Activated CD4-positive, alpha-beta T cell treated with anti-CD3 and anti-CD28 coated beads, Interleukin-2, amount 10 ng/mL, durations not matched to agents 24 days and 14 days (primary cell): ENCODE measurements at regions not wholly inside any gene's neighbourhood (a gene's known extent, or its start where the extent isn't known, plus 50 kb on each side); places are given as distances from the start of the nearest gene placed in this dataset.

Experiments
- DNase-seq: peaks from one replicate; pipeline ENCODE4 v3.0.0; 2022
- H3K27ac Mint-ChIP-seq: one replicate; pipeline ENCODE4 v1.8.0; 2022; ENCODE audit warnings: mild to moderate bottlenecking, mixed read lengths
- H3K27me3 Mint-ChIP-seq: one replicate; pipeline ENCODE4 v1.8.0; 2022; ENCODE audit warnings: mixed read lengths
- H3K36me3 Mint-ChIP-seq: one replicate; pipeline ENCODE4 v1.8.0; 2022; ENCODE audit warnings: low read depth, mild to moderate bottlenecking, mixed read lengths
- H3K4me1 Mint-ChIP-seq: one replicate; pipeline ENCODE4 v1.8.0; 2021; ENCODE audit warnings: mixed read lengths
- H3K4me3 Mint-ChIP-seq: one replicate; pipeline ENCODE4 v1.8.0; 2022; ENCODE audit warnings: mild to moderate bottlenecking, moderate library complexity, mixed read lengths
- H3K9me3 Mint-ChIP-seq: one replicate; pipeline ENCODE4 v1.8.0; 2021; ENCODE audit warnings: mixed read lengths
- intact Hi-C: fragments of 100-400 bp; cut with micrococcal nuclease; formaldehyde crosslinking; loops from one replicate; pipeline ENCODE4 v1.15.1; 2023

GRCh38 chr3:56921573-56922453 is 120.1 kb upstream of the ARHGEF3 start:
- no peaks in the 10 kb centered on the region for H3K9me3 Mint-ChIP-seq
- H3K27me3 Mint-ChIP-seq = no peaks in the 10 kb centered on the region
- H3K4me1 Mint-ChIP-seq = peaks cover 72% of the 10 kb centered on the region
- H3K36me3 Mint-ChIP-seq = no peaks in the 10 kb centered on the region
- DNase-seq = peak; percentile 82
- H3K27ac Mint-ChIP-seq = peak overlapping the region; percentile 92
- intact Hi-C loops = loop anchor here (2.0 kb wide), 1 partner anchor 21 kb away; no protein-coding TSS in a partner anchor
- peak overlapping the region; percentile 81 for H3K4me3 Mint-ChIP-seq

GRCh38 chr3:56919797-56920195 is 118.0 kb upstream of the ARHGEF3 start:
- Mint-ChIP-seq H3K27ac (no peak overlapping the region), H3K4me3 (no peak overlapping the region), H3K9me3 (no peaks in the 10 kb centered on the region), H3K27me3 (no peaks in the 10 kb centered on the region), H3K4me1 (peaks cover 81% of the 10 kb centered on the region), H3K36me3 (no peaks in the 10 kb centered on the region)
- no peak for DNase-seq
- intact Hi-C loops = no loop called here

GRCh38 chr3:56919137-56919796 is 117.5 kb upstream of the ARHGEF3 start:
- no peaks in the 10 kb centered on the region for H3K9me3 Mint-ChIP-seq
- intact Hi-C loops = no loop called here
- DNase-seq = no peak
- H3K36me3 Mint-ChIP-seq = no peaks in the 10 kb centered on the region
- no peak overlapping the region for H3K4me3 Mint-ChIP-seq
- peak overlapping the region; percentile 78 for H3K27ac Mint-ChIP-seq
- H3K27me3 Mint-ChIP-seq = no peaks in the 10 kb centered on the region
- peaks cover 83% of the 10 kb centered on the region for H3K4me1 Mint-ChIP-seq

GRCh38 chr3:56918111-56918568 is 116.4 kb upstream of the ARHGEF3 start:
- intact Hi-C loops = loop anchor here (1.0 kb wide), 4 partner anchors 8 to 193 kb away; no protein-coding TSS in a partner anchor
- Mint-ChIP-seq H3K36me3 (peaks cover 5% of the 10 kb centered on the region), H3K27me3 (no peaks in the 10 kb centered on the region), H3K9me3 (no peaks in the 10 kb centered on the region), H3K27ac (peak overlapping the region; percentile 90), H3K4me3 (peak overlapping the region; percentile 89), H3K4me1 (peaks cover 80% of the 10 kb centered on the region)
- DNase-seq = peak; percentile 85

- DNase-seq = peak; percentile 71
- intact Hi-C loops = loop anchor here (1.0 to 2.0 kb wide), 8 partner anchors 9 to 215 kb away; no protein-coding TSS in a partner anchor
- Mint-ChIP-seq H3K27ac (peak overlapping the region; percentile 90), H3K4me3 (peak overlapping the region; percentile 89), H3K36me3 (peaks cover 5% of the 10 kb centered on the region), H3K4me1 (peaks cover 78% of the 10 kb centered on the region), H3K9me3 (no peaks in the 10 kb centered on the region), H3K27me3 (no peaks in the 10 kb centered on the region)
These were observed 115.8 kb upstream of the ARHGEF3 start for GRCh38 chr3:56917361-56918110.

GRCh38 chr3:56916716-56917360 is 115.1 kb upstream of the ARHGEF3 start:
- no peaks in the 10 kb centered on the region for H3K9me3 Mint-ChIP-seq
- DNase-seq = peak; percentile 74
- H3K36me3 Mint-ChIP-seq = peaks cover 5% of the 10 kb centered on the region
- H3K27me3 Mint-ChIP-seq = no peaks in the 10 kb centered on the region
- H3K27ac Mint-ChIP-seq = peak overlapping the region; percentile 90
- intact Hi-C loops = loop anchor here (1.0 to 2.0 kb wide), 8 partner anchors 22 to 214 kb away; no protein-coding TSS in a partner anchor
- peaks cover 71% of the 10 kb centered on the region for H3K4me1 Mint-ChIP-seq
- peak overlapping the region; percentile 89 for H3K4me3 Mint-ChIP-seq

- Mint-ChIP-seq H3K4me1 (peaks cover 66% of the 10 kb centered on the region), H3K9me3 (no peaks in the 10 kb centered on the region), H3K4me3 (peak overlapping the region; percentile 89), H3K36me3 (peaks cover 5% of the 10 kb centered on the region), H3K27ac (peak overlapping the region; percentile 90), H3K27me3 (no peaks in the 10 kb centered on the region)
- peak; percentile 93 for DNase-seq
- intact Hi-C loops = loop anchor here (1.0 to 2.0 kb wide), 8 partner anchors 21 to 213 kb away; no protein-coding TSS in a partner anchor
These were observed 114.3 kb upstream of the ARHGEF3 start for GRCh38 chr3:56915966-56916586.

GRCh38 chr3:56914646-56915045 is 112.9 kb upstream of the ARHGEF3 start:
- peak overlapping the region; percentile 89 for H3K4me3 Mint-ChIP-seq
- peaks cover 64% of the 10 kb centered on the region for H3K4me1 Mint-ChIP-seq
- H3K36me3 Mint-ChIP-seq = peaks cover 7% of the 10 kb centered on the region
- H3K27ac Mint-ChIP-seq = peak overlapping the region; percentile 36
- DNase-seq = peak; percentile 73
- no peaks in the 10 kb centered on the region for H3K9me3 Mint-ChIP-seq
- no peaks in the 10 kb centered on the region for H3K27me3 Mint-ChIP-seq
- intact Hi-C loops = no loop called here

- Mint-ChIP-seq H3K27ac (no peak overlapping the region), H3K9me3 (no peaks in the 10 kb centered on the region), H3K4me1 (peaks cover 47% of the 10 kb centered on the region), H3K36me3 (peaks cover 22% of the 10 kb centered on the region), H3K27me3 (no peaks in the 10 kb centered on the region), H3K4me3 (no peak overlapping the region)
- DNase-seq = no peak
- intact Hi-C loops = no loop called here
These were observed 109.6 kb upstream of the ARHGEF3 start for GRCh38 chr3:56911363-56911762.

- H3K9me3 Mint-ChIP-seq = no peaks in the 10 kb centered on the region
These were observed 107.6 kb upstream of the ARHGEF3 start for GRCh38 chr3:56909349-56909748.

GRCh38 chr3:56908004-56908403 is 106.3 kb upstream of the ARHGEF3 start:
- H3K4me3 Mint-ChIP-seq = no peak overlapping the region
- H3K27ac Mint-ChIP-seq = no peak overlapping the region
- peaks cover 38% of the 10 kb centered on the region for H3K4me1 Mint-ChIP-seq

More at GRCh38 chr3:56909349-56909748, 107.6 kb upstream of the ARHGEF3 start:
- Mint-ChIP-seq H3K27ac (peak overlapping the region; percentile 4), H3K4me1 (peaks cover 41% of the 10 kb centered on the region), H3K4me3 (no peak overlapping the region), H3K27me3 (no peaks in the 10 kb centered on the region), H3K36me3 (peaks cover 26% of the 10 kb centered on the region)
- intact Hi-C loops = no loop called here
- no peak for DNase-seq

GRCh38 chr3:56904552-56905215 is 102.9 kb upstream of the ARHGEF3 start:
- Mint-ChIP-seq H3K4me1 (peaks cover 44% of the 10 kb centered on the region), H3K4me3 (no peak overlapping the region), H3K27me3 (no peaks in the 10 kb centered on the region), H3K27ac (no peak overlapping the region), H3K36me3 (peaks cover 22% of the 10 kb centered on the region), H3K9me3 (no peaks in the 10 kb centered on the region)
- intact Hi-C loops = no loop called here
- DNase-seq = no peak

More at GRCh38 chr3:56908004-56908403, 106.3 kb upstream of the ARHGEF3 start:
- intact Hi-C loops = no loop called here
- DNase-seq = no peak
- Mint-ChIP-seq H3K9me3 (no peaks in the 10 kb centered on the region), H3K27me3 (no peaks in the 10 kb centered on the region), H3K36me3 (peaks cover 21% of the 10 kb centered on the region)
